PC-9 (cell line): ENCODE measurements at regions not wholly inside any gene's neighbourhood (a gene's known extent, or its start where the extent isn't known, plus 50 kb on each side); places are given as distances from the start of the nearest gene placed in this dataset.

Source experiments
- CTCF ChIP-seq: fragments of 200-600 bp; sonication (generic); conservative IDR thresholded peaks from 2 replicates; pipeline ENCODE4 v1.6.1; 2017; ENCODE audit warnings: mixed run types, antibody characterized with exemption, mild to moderate bottlenecking, moderate library complexity
- EZH2 ChIP-seq: fragments of 200-600 bp; sonication (generic); IDR thresholded peaks from 2 replicates; pipeline ENCODE4 v1.8.0; 2017; ENCODE audit warnings: antibody characterized with exemption, low read depth

- no peak for TF ChIP-seq CTCF
- no peak for TF ChIP-seq EZH2
Measured at GRCh38 chr2:45303417-45304202, 294.4 kb upstream of the SIX2 start.
